A673 (cell line): ENCODE measurements at regions not wholly inside any gene's neighbourhood (a gene's known extent, or its start where the extent isn't known, plus 50 kb on each side); places are given as distances from the start of the nearest gene placed in this dataset.

ENCODE experiments used
- BruUV-seq: library from RNA; stranded (reverse); fragments of 400-500 nt; replicated peaks from 2 replicates; lab custom pipeline; 2021; lab: Mats Ljungman, UMichigan
- CTCF ChIA-PET: fragments of 300-600 bp; sonication (Branson Sonifier 250); formaldehyde crosslinking; loops from one replicate; lab custom pipeline; 2022; ENCODE audit warnings: antibody characterized with exemption; lab: Charles Lee
- POLR2A ChIA-PET: fragments of 300-600 bp; sonication (Branson Sonifier 250); formaldehyde crosslinking; loops from one replicate; lab custom pipeline; 2022; ENCODE audit warnings: antibody characterized with exemption; ENCODE audit not compliant: low non-redundant PET; lab: Charles Lee
- DNase-seq: peaks from one replicate; pipeline ENCODE4 v3.0.0-alpha.2; 2015; ENCODE audit warnings: low spot score
- H3K27ac ChIP-seq: fragments of 200-600 bp; sonication (generic); 2 replicates; pipeline ENCODE4 v1.5.1; 2016; ENCODE audit warnings: mixed run types, low read depth, mild to moderate bottlenecking, mixed read lengths, antibody characterized with exemption, low read length; ENCODE audit not compliant: poor library complexity, severe bottlenecking
- H3K27me3 ChIP-seq: fragments of 200-600 bp; sonication (generic); replicated peaks from 2 replicates; pipeline ENCODE4 v1.6.1; 2017; ENCODE audit warnings: mixed run types, low read depth, mild to moderate bottlenecking, mixed read lengths, antibody characterized with exemption, low read length; ENCODE audit not compliant: insufficient read depth, poor library complexity
- H3K36me3 ChIP-seq: fragments of 200-600 bp; sonication (generic); 2 replicates; pipeline ENCODE4 v1.6.1; 2016; ENCODE audit warnings: mixed run types, mild to moderate bottlenecking, mixed read lengths, antibody characterized with exemption, low read length; ENCODE audit not compliant: insufficient read depth, poor library complexity, severe bottlenecking
- H3K4me1 ChIP-seq: fragments of 200-600 bp; sonication (generic); 2 replicates; pipeline ENCODE4 v1.6.1; 2017; ENCODE audit warnings: mixed run types, mild to moderate bottlenecking, mixed read lengths, antibody characterized with exemption, low read length; ENCODE audit not compliant: insufficient read depth, poor library complexity, severe bottlenecking
- H3K4me3 ChIP-seq: fragments of 200-600 bp; sonication (generic); 2 replicates; pipeline ENCODE4 v1.5.1; 2016; ENCODE audit warnings: low read depth, mixed run types, mild to moderate bottlenecking, mixed read lengths, low read length; ENCODE audit not compliant: poor library complexity, severe bottlenecking
- H3K9me3 ChIP-seq: fragments of 200-600 bp; sonication (generic); 2 replicates; pipeline ENCODE4 v1.6.1; 2016; ENCODE audit warnings: mixed run types, low read depth, mild to moderate bottlenecking, mixed read lengths, antibody characterized with exemption, low read length; ENCODE audit not compliant: poor library complexity, severe bottlenecking
- CTCF ChIP-seq: fragments of 300-800, 200-600 bp; sonication (generic); conservative IDR thresholded peaks from 2 replicates; pipeline ENCODE4 v1.5.1; 2017; ENCODE audit warnings: low read depth, mild to moderate bottlenecking, antibody characterized with exemption, low read length, moderate library complexity, mixed read lengths
- EZH2 ChIP-seq: fragments of 200-600 bp; sonication (generic); IDR thresholded peaks from 2 replicates; pipeline ENCODE4 v1.6.1; 2017; ENCODE audit warnings: borderline replicate concordance, low read depth, mild to moderate bottlenecking, mixed read lengths, antibody characterized with exemption, low read length; ENCODE audit not compliant: poor library complexity, severe bottlenecking
- intact Hi-C: fragments of 100-400 bp; cut with micrococcal nuclease; formaldehyde crosslinking; loops from one replicate; pipeline ENCODE4 v1.10.0; 2022; ENCODE audit not compliant: unreplicated experiment

- no peaks in the 10 kb centered on the region for H3K36me3 ChIP-seq
- no peaks in the 10 kb centered on the region for H3K4me1 ChIP-seq
- no TSS peak for BruUV-seq
- CTCF ChIA-PET, result no interaction called here
- H3K27ac ChIP-seq, result no peak overlapping the region
- POLR2A ChIA-PET, result no interaction called here
- intact Hi-C loops, result no loop called here
- no peak for DNase-seq
- no peaks in the 10 kb centered on the region for H3K27me3 ChIP-seq
- no peaks in the 10 kb centered on the region for H3K9me3 ChIP-seq
- TF ChIP-seq CTCF (no peak), EZH2 (no peak)
- no peak overlapping the region for H3K4me3 ChIP-seq
Observed at GRCh38 chr1:25137106-25137505, 95.2 kb downstream of the SYF2 start.

- BruUV-seq, result no TSS peak
- no peaks in the 10 kb centered on the region for H3K9me3 ChIP-seq
- no peak overlapping the region for H3K27ac ChIP-seq
- no peak for TF ChIP-seq CTCF
- TF ChIP-seq EZH2, result no peak
- no peak overlapping the region for H3K4me3 ChIP-seq
- no peaks in the 10 kb centered on the region for H3K4me1 ChIP-seq
- DNase-seq, result peak; percentile 29
- intact Hi-C loops, result no loop called here
- no peaks in the 10 kb centered on the region for H3K27me3 ChIP-seq
- POLR2A ChIA-PET, result no interaction called here
- no peaks in the 10 kb centered on the region for H3K36me3 ChIP-seq
- CTCF ChIA-PET, result no interaction called here
Observed at GRCh38 chr1:25135909-25136308, 96.4 kb downstream of the SYF2 start.

GRCh38 chr1:25134801-25135461 is 97.4 kb downstream of the SYF2 start:
- ChIA-PET POLR2A (no interaction called here), CTCF (no interaction called here)
- no TSS peak for BruUV-seq
- Histone ChIP-seq H3K27me3 (no peaks in the 10 kb centered on the region), H3K36me3 (no peaks in the 10 kb centered on the region), H3K9me3 (no peaks in the 10 kb centered on the region), H3K27ac (no peak overlapping the region), H3K4me3 (no peak overlapping the region), H3K4me1 (no peaks in the 10 kb centered on the region)
- intact Hi-C loops, result no loop called here
- no peak for TF ChIP-seq EZH2
- TF ChIP-seq CTCF, result no peak
- no peak for DNase-seq
